Osteoblast (primary cell): ENCODE measurements at regions not wholly inside any gene's neighbourhood (a gene's known extent, or its start where the extent isn't known, plus 50 kb on each side); places are given as distances from the start of the nearest gene placed in this dataset.
A peak's percentile ranks its signal among the peaks of the same experiment; 100 is the strongest.

Source experiments
- DNase-seq: peaks from one replicate; pipeline ENCODE4 v3.0.0; 2011; ENCODE audit warnings: low spot score, mixed read lengths; ENCODE audit not compliant: insufficient read length; ENCODE audit errors: missing footprints
- H2AFZ ChIP-seq: 2 replicates; pipeline ENCODE4 v1.6.0; 2011; ENCODE audit warnings: mild to moderate bottlenecking, low read length
- H3K27ac ChIP-seq: 2 replicates; pipeline ENCODE4 v1.5.1; 2011; ENCODE audit warnings: mild to moderate bottlenecking, low read depth, low read length, moderate library complexity
- H3K27me3 ChIP-seq: 2 replicates; pipeline ENCODE4 v1.6.0; 2012; ENCODE audit warnings: mild to moderate bottlenecking, control low read depth, inconsistent platforms, low read length, moderate library complexity; ENCODE audit not compliant: insufficient read depth
- H3K36me3 ChIP-seq: 2 replicates; pipeline ENCODE4 v1.5.1; 2011; ENCODE audit warnings: mild to moderate bottlenecking, low read length, control low read depth, moderate library complexity; ENCODE audit not compliant: insufficient read depth
- H3K4me1 ChIP-seq: 2 replicates; pipeline ENCODE4 v1.5.1; 2011; ENCODE audit warnings: mild to moderate bottlenecking, low read length, control low read depth, moderate library complexity; ENCODE audit not compliant: insufficient read depth
- H3K4me2 ChIP-seq: 2 replicates; pipeline ENCODE4 v1.6.0; 2011; ENCODE audit warnings: mild to moderate bottlenecking, low read length; ENCODE audit not compliant: insufficient read depth
- H3K4me3 ChIP-seq: fragments of 200-600 bp; sonication (generic); 3 replicates; pipeline ENCODE4 v1.5.1; 2012; ENCODE audit warnings: mild to moderate bottlenecking, low read length, inconsistent platforms; ENCODE audit not compliant: insufficient read depth
- H3K79me2 ChIP-seq: 2 replicates; pipeline ENCODE4 v1.6.0; 2012; ENCODE audit warnings: mild to moderate bottlenecking, low read length, control low read depth, inconsistent platforms; ENCODE audit not compliant: insufficient read depth
- H3K9me3 ChIP-seq: 2 replicates; pipeline ENCODE4 v1.5.1; 2011; ENCODE audit warnings: low read depth, low read length, control low read depth
- H4K20me1 ChIP-seq: 2 replicates; pipeline ENCODE4 v1.6.0; 2012; ENCODE audit warnings: mild to moderate bottlenecking, low read length, control low read depth; ENCODE audit not compliant: insufficient read depth
- TF ChIP-seq, protein P1 (sequence below): IDR thresholded peaks from 2 replicates; pipeline ENCODE4 v1.5.1; 2011; ENCODE audit warnings: mild to moderate bottlenecking, low read depth, low read length, moderate library complexity; ENCODE audit errors: extremely low read depth

DNA sequence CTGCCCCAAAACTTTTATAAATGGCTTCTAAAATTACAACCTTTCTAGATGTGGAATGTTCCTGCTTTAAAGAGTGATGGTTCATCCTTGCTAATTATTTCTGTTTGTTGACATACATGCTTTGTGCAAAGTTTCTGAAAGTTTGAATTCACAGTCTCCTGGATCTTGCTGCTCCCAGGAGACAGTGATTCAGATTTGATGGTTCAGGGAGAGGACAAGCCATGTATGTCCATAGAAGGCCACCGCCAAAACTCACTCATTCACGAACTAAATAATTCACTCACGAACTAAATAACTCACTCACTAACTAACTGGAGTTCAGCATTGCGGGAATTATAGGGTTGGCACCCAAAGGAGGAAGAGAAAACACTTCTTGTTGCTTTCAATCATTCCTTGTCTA, 416.5 kb upstream of the ZEB2 start:
- Histone ChIP-seq H3K9me3 (no peaks in the 10 kb centered on the region), H3K36me3 (no peaks in the 10 kb centered on the region), H3K27ac (peak overlapping the region; percentile 91), H3K4me3 (no peak overlapping the region), H3K79me2 (no peaks in the 10 kb centered on the region), H2AFZ (peak overlapping the region; percentile 3), H4K20me1 (no peaks in the 10 kb centered on the region), H3K4me2 (peak overlapping the region; percentile 14), H3K4me1 (peaks cover 28% of the 10 kb centered on the region), H3K27me3 (no peaks in the 10 kb centered on the region)
- TF ChIP-seq, protein P1, sequence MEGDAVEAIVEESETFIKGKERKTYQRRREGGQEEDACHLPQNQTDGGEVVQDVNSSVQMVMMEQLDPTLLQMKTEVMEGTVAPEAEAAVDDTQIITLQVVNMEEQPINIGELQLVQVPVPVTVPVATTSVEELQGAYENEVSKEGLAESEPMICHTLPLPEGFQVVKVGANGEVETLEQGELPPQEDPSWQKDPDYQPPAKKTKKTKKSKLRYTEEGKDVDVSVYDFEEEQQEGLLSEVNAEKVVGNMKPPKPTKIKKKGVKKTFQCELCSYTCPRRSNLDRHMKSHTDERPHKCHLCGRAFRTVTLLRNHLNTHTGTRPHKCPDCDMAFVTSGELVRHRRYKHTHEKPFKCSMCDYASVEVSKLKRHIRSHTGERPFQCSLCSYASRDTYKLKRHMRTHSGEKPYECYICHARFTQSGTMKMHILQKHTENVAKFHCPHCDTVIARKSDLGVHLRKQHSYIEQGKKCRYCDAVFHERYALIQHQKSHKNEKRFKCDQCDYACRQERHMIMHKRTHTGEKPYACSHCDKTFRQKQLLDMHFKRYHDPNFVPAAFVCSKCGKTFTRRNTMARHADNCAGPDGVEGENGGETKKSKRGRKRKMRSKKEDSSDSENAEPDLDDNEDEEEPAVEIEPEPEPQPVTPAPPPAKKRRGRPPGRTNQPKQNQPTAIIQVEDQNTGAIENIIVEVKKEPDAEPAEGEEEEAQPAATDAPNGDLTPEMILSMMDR: no peak
- DNase-seq: no peak

DNA sequence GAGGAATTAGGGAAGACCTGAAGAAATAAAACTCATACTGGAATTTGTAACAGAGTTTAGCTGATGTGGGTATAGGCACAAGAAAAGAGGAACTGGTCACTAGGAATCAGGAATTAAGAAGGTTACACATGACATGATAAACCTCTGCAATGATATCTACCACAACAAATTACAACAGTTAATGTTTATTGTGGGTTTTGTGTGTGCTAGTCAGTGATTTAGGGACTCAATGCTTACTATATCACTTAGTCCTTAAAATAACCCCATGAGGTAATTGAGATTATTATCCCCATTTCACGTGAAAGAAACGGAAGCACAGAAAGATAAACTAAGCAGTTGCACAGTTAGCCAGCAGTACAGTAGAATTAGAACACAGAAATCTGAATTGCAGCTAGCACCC, 415.8 kb upstream of the ZEB2 start:
- peaks cover 28% of the 10 kb centered on the region for H3K4me1 ChIP-seq

DNA sequence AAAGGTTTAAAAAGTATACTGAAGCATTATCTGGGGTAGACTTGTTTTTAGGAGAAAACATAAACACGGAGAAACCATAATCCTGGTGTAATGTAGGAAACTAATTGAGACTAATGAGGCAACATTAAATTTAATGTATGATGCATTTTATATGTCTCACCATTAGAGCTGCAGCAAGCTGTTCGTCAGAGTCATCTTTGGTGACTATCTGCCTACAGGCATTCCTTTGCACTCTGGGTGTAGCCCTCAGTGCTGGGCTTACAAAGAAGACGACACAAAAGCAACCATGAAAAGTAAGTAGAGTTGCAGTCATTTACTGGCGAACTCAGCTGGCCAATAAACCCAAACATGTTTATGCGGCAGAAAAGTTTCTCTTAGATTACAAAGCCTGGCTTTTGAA, 415.3 kb upstream of the ZEB2 start:
- no peak overlapping the region for H3K4me3 ChIP-seq
- no peaks in the 10 kb centered on the region for H3K36me3 ChIP-seq
- TF ChIP-seq, protein P1: no peak
- no peak for DNase-seq
- H3K4me1 ChIP-seq: peaks cover 28% of the 10 kb centered on the region
- H4K20me1 ChIP-seq: no peaks in the 10 kb centered on the region
- H3K27ac ChIP-seq: no peak overlapping the region
- H3K9me3 ChIP-seq: no peaks in the 10 kb centered on the region
- no peaks in the 10 kb centered on the region for H3K27me3 ChIP-seq
- H3K79me2 ChIP-seq: no peaks in the 10 kb centered on the region
- H3K4me2 ChIP-seq: no peak overlapping the region
- H2AFZ ChIP-seq: peak overlapping the region; percentile 10

More for the DNA sequence above, 415.8 kb upstream of the ZEB2 start:
- H3K4me2 ChIP-seq: no peak overlapping the region
- no peaks in the 10 kb centered on the region for H3K79me2 ChIP-seq
- DNase-seq: no peak
- no peak overlapping the region for H3K4me3 ChIP-seq
- H3K27me3 ChIP-seq: no peaks in the 10 kb centered on the region
- TF ChIP-seq, protein P1: no peak
- no peak overlapping the region for H2AFZ ChIP-seq
- H3K36me3 ChIP-seq: no peaks in the 10 kb centered on the region
- H3K9me3 ChIP-seq: no peaks in the 10 kb centered on the region
- no peak overlapping the region for H3K27ac ChIP-seq
- no peaks in the 10 kb centered on the region for H4K20me1 ChIP-seq

DNA sequence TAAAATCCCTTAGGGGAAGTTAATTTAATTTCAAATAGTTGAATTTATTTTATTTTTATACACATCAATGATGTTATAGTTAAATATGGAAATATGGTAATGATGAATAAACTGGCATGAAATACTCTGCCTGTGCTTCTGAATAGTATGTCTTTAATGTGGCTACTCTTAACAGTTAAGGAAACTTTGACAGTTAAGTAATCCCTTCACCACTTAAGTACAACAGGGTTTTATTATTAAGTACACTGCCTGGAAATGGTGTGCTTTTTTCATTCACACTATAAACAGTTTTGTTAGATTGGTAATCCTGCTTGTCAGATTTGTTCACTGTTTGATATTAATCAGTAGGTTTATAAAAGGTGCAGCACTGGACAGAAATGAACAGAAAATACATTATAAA, 412.0 kb upstream of the ZEB2 start:
- Histone ChIP-seq H2AFZ (no peak overlapping the region), H3K4me1 (peaks cover 4% of the 10 kb centered on the region), H4K20me1 (no peaks in the 10 kb centered on the region), H3K79me2 (no peaks in the 10 kb centered on the region), H3K4me2 (no peak overlapping the region), H3K36me3 (no peaks in the 10 kb centered on the region), H3K27me3 (no peaks in the 10 kb centered on the region), H3K9me3 (no peaks in the 10 kb centered on the region), H3K27ac (no peak overlapping the region), H3K4me3 (no peak overlapping the region)
- TF ChIP-seq, protein P1: no peak
- DNase-seq: no peak
